ENCODE measurements at regions not wholly inside any gene's neighbourhood (a gene's known extent, or its start where the extent isn't known, plus 50 kb on each side); places are given as distances from the start of the nearest gene placed in this dataset.
"Not testable (repeated sequence)": the region's sequence is repeated elsewhere in the genome, so short reads cannot be mapped to it uniquely, and the experiment has no call there.

DNA sequence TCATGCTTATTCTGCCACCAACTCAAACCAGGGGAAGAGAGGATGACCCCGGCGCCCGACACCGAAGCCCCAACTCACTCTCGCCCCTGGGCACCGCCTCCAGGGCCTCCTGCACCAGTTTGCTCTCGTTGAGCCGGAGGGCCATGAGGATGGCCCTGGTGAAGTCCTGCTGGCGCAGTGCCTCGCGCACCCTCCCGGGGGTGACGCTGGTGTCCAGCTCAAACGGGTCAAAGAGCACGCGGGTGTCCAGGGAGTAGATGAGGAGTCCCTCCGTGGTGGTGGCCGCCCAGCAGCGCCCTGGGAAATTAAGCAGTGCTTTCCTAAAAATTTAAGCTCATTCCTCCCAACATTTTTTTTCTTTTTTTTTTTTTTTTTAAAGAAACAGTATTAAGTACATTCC is 5387.6 kb upstream of the TPTE start:
- TF ChIP-seq CTCF, POLR2A (IDR thresholded peaks at IDR 0.05): not testable (repeated sequence)

Measured in heart left ventricle (tissue), 13 donors.